ENCODE measurements at regions not wholly inside any gene's neighbourhood (a gene's known extent, or its start where the extent isn't known, plus 50 kb on each side); places are given as distances from the start of the nearest gene placed in this dataset.
"Not testable (repeated sequence)": the region's sequence is repeated elsewhere in the genome, so short reads cannot be mapped to it uniquely, and the experiment has no call there.

- not testable (repeated sequence) for TF ChIP-seq POLR2A (IDR thresholded peaks at IDR 0.05); CTCF (IDR thresholded peaks at IDR 0.05 in 8 of 11, conservative IDR thresholded peaks at IDR 0.05 in 3 of 11)
These were observed 90.7 kb downstream of the KCNJ18 start for GRCh38 chr17:21783017-21783416.

Data from spleen (tissue), 7 donors.